Inferior parietal cortex (tissue), 1 donor: ENCODE measurements at regions not wholly inside any gene's neighbourhood (a gene's known extent, or its start where the extent isn't known, plus 50 kb on each side); places are given as distances from the start of the nearest gene placed in this dataset.
"Not testable (repeated sequence)": the region's sequence is repeated elsewhere in the genome, so short reads cannot be mapped to it uniquely, and the experiment has no call there.

Experiments used
- DNase-seq: peaks from one replicate; pipeline ENCODE4 v3.0.0-alpha.2; 2016; ENCODE audit errors: extremely low spot score

DNA sequence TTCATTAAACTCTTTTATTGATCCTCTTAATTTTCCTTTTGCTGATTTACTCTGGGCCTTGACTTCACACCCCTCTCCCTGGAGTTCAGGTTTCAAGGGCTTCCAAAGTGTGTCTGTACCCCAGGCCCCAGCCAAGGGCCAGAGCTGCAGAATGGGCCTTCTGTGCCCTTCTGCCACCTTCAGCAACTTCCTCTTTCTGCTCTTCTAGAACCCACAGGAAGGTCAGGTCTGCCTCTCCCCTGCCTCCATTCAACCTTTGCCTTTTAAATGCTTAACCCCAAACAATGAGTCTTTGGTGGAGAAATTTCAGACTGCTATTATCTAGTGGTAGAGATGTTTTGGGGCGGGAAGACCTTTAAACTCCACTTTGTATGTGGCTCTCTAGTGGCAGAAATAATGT lies 63.1 kb downstream of the TSN start:
- no peak for DNase-seq

DNA sequence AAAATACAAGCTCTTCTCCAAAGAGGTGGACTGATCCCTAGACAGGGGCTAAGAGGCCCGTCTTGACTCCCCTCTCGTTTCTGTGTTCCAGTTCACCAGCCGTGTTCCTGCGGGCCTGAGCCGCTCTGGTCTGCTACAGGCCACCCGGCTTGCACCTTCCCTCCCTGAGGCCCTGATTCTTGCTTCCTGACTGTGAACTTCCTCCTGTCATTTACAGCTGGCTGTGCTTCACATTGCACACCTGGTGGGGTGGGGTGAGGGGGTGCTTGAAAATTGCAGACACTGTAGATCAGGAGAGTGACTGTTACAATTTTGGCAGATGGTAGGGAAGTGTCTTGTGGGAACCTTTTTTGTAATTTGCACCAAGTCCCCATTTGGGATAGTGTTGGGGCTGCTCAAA lies 64.4 kb downstream of the TSN start:
- DNase-seq: no peak

DNA sequence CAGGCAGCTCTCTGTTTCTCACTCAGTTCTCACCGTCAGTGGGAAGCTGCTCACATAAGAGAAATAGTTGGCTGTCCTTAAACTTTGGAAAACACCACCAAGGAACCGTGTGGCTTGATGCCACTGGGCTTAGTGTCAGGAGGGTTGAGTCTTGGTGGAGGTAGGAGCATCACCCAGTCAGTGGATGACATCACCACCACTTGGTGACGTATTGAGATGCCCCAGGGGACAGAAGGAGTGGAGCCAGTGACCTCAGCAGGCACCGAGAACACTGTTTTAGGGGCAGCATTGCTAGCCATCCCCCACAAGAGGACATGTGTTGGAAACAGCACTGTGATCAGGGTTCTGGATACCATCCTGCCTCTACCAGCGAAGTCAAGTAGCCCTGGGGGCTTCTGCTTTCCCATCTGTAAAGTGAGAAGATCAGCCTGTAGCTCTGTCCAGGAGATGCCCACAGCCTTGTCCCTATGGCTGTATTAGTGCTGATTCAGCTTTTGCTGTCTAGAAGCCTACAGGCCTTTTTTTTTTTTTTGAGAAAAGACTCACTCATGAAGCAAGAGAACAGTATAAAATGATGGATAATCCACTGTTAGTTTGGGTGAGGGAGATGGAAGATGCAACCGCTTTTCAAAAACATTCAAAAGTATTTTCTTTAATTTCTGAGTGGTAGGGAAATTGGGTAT lies 66.2 kb downstream of the TSN start:
- no peak for DNase-seq

DNA sequence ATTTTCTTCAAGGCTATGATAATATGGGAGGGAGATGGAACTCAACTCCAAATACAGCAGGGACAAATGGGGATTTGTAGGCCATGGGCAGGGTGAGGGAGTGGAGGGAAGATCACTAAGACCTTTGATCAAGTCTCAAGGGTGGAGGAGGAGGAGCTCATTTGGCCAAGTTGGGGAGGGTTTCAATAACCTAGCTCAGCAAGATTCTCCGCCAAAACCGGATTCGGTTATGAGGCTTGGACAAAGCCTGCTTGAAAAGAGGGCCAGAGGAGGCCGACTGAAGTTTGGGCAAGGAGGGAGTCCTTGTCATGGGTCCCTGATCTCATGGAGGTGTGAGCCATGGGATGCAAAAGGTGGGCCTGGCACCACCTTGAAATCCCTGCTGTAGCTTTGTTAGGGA lies 68.8 kb downstream of the TSN start:
- no peak for DNase-seq

DNA sequence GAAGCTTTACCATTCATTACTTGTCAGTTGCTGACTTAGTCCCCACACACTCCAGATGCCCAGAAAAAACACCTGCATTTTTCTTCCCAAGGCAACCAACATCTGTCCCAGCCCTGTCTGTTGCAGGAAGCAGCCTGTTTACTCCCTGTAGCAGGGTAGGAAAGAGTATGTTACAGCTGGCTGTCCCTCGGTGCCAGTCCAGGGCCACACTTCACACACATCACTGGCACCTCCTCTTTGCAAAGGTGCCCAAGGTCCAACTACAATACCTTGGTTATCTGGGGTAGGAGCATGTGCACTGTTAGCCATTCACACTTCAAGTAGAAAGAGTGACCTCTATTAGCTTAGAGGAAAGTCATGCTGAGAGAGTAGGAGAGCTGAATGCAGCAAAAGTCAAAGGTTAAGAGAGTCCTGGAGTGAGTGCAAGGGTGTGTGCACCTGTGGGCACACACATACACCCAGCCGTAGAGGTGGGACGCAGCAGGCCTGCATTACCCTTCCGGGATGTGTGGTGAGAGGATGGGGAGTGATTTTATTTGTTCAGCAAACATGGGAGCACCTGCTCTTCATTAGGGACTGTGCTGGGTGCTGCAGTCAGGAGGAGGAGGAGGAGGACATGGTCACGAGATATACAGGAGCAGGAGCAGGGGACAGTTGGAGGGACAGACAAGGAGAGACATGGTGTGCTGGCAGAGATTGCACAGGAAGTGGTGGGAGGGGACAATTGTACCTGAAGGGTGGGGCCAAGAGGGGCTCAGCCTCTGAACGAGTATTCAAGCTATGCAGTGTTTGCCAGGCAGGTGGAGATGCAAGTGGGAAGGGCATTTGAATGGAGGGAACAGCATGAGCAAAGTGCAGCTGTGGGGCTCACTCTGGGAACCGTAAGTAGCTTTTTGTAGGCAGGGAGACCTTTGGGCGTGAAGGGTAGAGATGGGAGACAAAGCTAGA lies 69.8 kb downstream of the TSN start:
- DNase-seq: no peak

DNA sequence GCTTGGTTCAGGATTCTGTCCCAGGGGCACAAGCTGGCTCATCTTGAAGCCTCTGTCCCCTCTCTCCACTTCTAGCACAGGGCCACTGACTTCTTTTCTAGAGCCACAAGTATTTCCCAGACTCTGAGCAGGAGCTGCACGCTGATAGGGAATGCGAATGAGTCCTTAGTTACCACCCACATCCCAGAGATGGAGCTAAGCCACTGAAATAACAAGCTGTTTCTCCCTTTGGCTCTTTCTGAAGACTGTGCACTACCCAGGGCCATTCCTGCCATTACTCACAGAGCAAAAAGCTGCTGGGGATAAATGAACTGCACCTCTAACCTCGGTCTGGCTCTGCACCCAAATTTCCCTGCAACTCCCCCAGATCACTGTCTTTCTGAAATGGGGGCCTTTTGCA lies 70.6 kb downstream of the TSN start:
- no peak for DNase-seq

DNA sequence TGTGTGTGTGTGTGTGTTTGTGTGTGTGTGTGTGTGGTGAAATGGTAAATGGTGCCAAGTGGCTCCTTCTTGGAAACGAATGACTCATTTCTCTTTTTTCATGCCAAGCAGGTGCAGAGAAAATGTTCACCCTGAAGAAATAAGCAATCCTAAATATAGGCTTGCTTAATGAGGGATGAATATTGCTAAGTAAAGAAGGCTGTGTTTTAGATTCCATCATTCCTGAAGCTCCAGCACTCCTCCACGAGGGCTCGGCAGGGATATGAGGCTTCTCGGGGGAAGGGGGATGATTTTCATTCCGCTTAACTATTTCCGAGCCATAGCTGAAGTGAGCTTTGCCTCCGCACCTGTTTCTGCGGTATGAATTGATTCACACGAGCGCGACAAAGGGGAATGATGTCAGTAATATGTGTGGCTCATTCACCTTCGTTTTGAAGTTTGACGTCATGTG lies 72.9 kb downstream of the TSN start:
- DNase-seq: no peak

DNA sequence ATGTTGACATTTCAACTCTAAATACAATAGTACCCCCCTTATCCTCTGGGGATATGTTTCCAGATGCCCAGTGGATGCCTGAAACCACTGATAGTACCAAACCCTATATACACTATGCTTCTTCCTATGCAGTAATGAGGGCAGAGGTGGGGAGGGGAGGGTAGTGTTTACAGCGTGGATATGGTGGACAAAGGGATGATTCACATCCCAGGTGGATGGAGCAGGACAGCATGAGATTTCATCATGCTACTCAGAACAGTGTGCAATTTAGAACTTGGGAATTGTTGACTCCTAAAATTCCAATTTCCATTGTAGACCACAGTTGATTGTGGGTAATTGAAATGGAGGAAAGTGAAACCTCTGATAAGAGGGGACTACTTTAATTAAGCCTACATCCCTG lies 75.4 kb downstream of the TSN start:
- no peak for DNase-seq

DNA sequence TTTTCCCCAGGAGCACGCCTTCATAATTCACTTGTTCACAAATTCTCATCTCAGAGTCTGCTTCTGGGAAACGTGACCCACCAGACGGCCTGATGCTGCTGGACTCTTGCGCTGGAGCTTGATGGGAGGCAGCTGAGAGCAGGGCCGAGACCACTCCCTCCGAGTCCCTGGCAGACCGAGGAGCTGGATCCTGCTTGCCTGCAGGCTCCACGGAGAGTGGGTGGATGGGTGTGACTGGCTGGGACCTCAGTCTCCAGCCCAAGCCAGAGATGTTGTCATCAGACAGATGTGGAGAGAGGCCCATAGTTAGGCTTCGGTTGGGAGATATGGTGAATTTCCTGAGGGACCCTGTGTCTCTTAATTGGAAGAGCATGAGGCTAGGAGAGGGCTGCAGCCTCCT lies 76.4 kb downstream of the TSN start:
- DNase-seq: no peak

DNA sequence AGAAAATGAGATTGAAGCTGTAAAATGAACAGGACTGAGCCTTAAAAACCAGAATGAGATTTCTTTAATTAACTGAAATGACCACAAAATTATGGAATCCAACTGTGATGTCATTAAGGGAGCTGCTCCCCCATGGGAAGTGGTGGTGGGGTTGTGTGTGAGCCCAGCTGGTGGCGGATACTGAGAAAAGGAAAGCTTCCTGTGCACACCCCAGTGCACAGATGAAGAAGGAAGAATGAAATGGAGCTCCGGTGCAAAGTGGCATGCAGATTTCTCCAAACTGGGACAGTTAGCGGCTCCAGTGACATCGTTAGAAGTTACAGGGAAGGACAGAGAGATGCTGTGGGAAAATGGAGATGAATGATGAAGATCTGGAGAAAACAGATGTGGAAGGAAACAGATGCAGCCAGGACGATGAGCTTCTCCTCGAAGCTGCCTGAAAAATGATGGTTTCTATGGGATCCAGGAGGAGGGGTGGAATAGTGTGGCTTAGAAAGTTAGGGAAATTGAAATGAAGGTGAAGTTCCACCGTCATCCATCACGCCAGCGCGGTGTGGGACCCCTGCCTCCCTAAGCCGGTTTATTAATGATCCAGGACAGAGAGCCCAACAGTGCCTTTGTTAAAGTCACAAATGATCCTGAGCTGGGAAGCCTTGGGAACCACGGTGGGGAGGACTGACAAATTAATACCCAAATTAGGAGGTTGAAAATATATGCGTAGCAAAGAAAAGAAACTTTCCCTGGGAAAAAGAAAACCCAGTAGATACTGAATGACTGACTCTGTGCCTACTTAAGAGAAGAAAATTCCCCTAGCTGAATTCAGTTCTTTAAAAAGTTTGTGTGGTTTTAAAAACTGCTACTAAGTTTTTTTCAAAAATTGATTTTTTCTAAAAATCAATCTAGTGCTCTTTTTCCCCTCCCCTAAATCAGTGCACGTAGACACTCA lies 77.2 kb downstream of the TSN start:
- no peak for DNase-seq

DNA sequence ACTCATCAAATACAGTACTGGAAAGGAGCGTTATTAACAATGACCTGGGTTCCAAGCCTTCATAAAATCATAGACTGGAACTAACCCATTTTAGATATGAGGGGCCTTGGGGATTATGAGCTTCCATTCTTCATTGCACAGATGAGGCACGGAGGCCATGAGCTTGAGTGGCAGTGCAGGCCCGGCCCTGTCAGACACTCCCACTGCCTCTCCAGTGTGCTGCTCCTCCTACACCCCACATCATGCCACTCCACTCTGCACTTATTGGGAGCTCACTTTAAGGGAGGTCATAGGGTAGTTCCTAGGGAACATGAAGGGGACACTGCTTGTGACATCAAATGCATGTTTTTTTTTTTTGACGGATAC lies 77.9 kb downstream of the TSN start:
- no peak for DNase-seq

DNA sequence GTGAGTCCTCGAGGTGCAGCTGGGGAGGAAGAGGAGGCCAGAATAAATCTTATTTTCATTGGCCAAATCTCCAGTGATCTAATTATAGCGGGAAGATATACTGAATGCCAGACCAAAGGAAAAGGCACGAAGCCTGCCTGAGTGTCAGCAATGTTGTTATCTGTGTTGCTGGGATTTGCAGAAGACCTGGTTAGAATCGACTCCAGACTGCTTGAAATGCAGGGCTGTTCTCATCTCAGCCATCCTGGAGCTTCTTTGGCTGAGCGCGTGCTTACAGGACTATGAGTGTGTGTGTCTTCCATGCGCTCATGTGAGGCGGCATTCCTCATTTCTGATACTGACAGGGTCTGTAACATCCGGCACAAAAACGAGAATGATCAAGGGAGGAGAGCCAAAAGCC lies 81.2 kb downstream of the TSN start:
- DNase-seq: no peak

DNA sequence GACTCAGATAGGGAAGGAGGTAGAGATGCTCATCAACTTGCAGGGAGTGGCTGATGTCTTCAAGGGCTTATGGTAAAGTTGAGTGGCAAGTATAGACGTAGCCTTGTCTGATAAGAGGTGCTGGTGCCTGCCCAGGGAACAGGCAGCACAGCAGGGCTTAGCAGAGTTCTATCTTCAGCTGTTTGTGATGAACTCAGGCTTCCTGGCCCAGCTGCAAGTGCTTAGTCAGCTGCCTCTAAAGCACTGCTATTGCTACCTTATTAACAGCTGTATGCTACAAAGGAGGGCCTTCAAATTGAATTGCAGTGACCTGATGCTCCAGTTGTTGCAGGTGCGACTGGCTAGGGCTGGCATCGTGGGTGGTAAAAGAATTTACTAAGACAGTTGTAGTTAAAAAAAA lies 82.1 kb downstream of the TSN start:
- no peak for DNase-seq

DNA sequence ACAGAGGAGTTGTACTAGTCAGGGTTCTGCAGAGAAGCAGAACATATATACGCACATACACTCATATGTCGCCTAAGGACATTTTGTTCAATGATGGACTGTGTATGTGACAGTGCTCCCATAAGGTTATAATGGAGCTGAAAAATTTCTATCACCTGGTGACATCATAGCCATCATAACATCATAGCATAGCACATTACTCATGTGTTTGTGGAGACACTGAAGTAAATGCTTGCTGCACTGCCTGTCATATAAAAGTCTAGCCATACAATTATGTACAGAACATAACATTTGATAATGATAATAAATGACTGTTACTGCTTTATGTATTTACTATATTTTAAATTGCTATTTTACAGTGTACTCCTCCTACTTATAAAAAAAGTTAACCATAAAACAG lies 83.1 kb downstream of the TSN start:
- no peak for DNase-seq

DNA sequence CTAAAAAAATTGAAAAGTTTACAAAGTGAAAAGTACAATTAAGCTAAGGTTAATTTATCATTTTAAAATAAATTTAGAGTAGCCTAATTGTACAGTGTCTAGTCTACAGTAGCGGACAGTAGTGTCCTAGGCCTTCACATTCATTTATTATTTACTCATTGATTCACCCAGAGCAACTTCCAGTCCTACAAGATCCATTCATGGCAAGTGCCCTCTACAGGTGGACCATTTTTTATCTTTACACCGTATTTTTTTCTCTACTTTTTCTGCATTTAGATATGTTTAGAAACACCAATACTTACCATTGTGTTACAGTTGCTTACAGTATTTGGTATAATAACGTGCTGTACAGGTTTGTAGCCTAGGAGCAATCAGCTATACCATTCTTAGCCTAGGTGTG lies 84.1 kb downstream of the TSN start:
- no peak for DNase-seq

DNA sequence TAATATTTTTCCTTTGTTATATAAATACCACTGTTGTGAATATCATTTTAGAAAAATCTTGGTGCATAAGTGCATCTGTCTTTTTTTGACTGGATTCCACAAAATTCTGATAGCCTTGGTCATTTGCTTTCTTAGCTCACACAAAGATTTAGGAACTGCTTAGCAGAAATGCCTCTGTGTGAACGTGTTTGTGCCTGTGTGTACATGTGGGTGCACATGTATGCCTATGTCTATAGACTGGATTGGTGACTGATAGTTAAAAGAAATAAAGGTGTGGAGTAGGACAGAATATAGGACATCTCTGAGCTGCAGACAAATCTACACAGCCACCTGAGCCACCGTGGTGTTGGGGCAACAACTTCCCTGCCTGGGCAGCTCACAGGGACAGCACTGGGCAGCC lies 93.8 kb downstream of the TSN start:
- DNase-seq: no peak

DNA sequence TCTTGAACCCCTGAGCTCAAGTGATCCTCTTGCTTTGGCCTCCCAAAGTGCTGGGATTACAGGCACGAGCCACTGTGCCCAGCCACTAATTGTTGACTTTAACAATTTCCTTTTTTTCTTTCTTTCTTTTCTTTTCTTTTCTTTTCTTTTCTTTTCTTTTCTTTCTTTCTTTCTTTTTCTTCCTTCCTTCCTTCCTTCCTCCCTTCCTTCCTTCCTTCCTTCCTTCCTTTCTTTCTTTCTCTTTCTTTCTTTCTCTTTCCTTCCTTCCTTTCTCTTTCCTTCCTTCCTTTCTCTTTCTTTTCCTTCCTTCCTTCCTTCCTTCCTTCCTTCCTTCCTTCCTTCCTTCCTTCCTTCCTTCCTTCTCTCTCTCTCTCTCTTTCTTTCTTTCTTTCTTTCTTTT lies 97.7 kb downstream of the TSN start:
- not testable (repeated sequence) for DNase-seq

DNA sequence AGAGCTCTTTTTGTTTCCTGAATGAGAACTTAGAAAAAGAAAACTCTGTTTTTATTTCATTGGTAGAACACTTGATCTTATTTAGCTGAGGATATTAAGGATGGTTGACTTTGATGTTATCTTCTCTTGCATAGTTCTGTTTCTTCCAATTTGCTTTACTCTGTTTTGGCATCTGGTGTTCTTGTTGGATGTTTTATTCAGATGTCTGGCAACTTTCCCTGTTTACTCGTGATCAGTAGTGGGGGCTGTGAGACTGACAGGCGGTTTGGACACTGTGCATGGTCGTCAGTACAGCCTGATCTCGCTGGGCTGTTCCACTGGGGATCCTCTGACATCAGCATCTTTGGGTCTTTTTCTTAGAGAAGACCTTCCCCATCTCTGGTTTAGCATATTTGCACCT lies 100.1 kb downstream of the TSN start:
- DNase-seq: no peak

DNA sequence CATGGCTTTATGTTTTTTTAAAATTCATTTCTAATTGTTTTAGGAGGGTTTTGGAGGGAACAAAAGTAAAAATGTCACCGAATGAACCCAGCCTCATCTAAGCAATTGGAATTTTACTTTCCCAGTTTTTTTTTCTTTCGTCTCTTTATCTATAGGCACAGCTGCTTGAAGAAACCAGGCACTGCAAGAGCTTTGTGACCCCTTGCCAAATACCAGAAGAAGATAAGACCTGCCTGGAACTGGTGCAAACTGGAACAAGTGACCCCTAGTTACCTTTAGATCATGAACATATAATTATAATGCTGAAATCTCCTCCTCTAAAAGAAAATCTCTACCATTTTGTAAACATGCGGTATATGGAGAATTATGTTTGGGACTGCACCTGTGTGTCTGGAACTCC lies 100.9 kb downstream of the TSN start:
- no peak for DNase-seq

DNA sequence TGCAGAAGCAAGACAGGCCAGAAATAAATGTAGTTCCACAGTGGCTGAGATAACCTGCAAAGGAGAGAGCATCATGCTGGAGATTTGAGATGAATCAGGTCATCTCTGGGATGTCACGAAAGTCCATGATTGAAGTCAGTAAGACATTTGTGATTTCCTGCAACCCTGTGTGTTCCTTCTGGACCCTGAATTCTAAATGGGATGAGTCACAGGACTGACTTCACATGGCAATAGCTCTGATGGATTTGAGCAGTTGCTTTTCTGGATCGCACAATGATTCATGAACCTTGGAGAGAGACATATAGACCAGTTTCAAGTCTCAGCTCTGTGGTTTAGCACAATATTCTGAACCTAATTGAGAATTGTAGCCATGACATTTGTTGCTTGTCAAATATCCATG lies 102.9 kb downstream of the TSN start:
- no peak for DNase-seq

DNA sequence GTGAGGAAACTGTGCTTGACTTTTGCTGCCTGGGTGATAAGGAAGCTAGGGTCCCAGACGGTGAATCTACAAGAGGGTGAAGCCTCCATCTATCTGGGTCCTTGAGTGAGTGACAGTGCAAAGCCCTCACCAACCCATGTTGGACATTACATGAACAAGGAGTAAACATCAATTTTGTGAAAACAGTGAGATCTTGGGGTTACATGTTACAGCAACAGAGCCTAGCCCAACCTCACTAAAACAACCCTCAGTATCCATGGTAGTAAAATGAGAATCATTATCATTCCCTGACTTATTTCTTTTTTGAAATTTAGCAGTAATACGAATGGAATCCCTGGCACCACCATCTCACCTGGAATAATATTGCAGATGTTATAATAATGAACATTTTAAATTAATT lies 103.4 kb downstream of the TSN start:
- no peak for DNase-seq

DNA sequence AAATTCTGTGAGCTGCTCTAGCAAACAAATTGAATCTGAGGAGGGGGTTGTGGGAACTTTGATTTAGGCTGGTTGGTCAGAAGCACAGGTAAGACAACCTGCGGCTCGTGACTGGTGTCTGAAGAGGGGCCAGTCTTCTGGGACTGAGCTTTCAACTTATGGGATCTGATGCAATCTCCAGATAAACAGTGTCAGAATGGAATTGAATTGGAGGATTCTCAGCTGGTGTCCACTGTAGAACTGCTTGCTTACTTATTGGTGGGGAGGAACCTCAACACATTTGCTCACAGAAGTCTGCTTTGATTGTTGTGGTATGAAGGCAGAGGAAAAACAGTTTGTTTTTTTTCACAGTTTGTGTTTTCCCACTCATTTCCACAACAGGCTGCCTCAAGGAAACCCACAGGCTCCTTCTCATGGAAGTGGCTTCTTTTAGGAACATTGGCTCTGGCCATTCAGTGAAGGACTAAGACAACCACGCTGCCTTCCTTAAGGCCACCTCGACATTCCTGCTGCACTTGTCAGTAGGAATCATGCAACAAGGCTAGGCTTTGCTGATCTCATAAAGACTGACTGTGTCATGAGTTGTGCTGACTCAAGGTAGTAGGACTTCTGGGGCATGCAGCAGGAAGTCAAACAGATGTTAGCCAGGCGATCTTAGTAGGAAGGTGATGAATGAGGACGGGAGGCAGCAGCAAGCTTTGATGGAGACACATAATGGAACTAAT lies 104.7 kb downstream of the TSN start:
- DNase-seq: no peak
